Neural cell (in vitro differentiated cells): ENCODE measurements at regions not wholly inside any gene's neighbourhood (a gene's known extent, or its start where the extent isn't known, plus 50 kb on each side); places are given as distances from the start of the nearest gene placed in this dataset.

ENCODE experiments used
- H2AFZ ChIP-seq: fragments of 200-600, 300-800 bp; sonication (generic), shearing (Covaris generic); 2 replicates; pipeline ENCODE4 v1.6.0; 2014; ENCODE audit warnings: low read depth, mild to moderate bottlenecking, antibody characterized with exemption, low read length, moderate library complexity
- H3F3A ChIP-seq: fragments of 200-600 bp; shearing (Covaris generic); 2 replicates; pipeline ENCODE4 v1.6.1; 2016; ENCODE audit warnings: mild to moderate bottlenecking, moderate library complexity, mixed read lengths, antibody characterized with exemption, low read length; ENCODE audit not compliant: insufficient read depth, poor library complexity, severe bottlenecking
- H3K27ac ChIP-seq: fragments of 200-600, 300-800 bp; sonication (generic), shearing (Covaris generic); 2 replicates; pipeline ENCODE4 v1.5.1; 2014; ENCODE audit warnings: mild to moderate bottlenecking, low read length, moderate library complexity
- H3K27me3 ChIP-seq: fragments of 300-800, 200-600 bp; sonication (generic), shearing (Covaris generic); 2 replicates; pipeline ENCODE4 v1.6.0; 2014; ENCODE audit warnings: mild to moderate bottlenecking, low read depth, low read length, moderate library complexity; ENCODE audit not compliant: insufficient read depth
- H3K36me3 ChIP-seq: fragments of 300-800, 200-600 bp; sonication (generic), shearing (Covaris generic); 2 replicates; pipeline ENCODE4 v1.5.1; 2014; ENCODE audit warnings: mild to moderate bottlenecking, antibody characterized with exemption, low read length, moderate library complexity; ENCODE audit not compliant: insufficient read depth
- H3K4me2 ChIP-seq: fragments of 300-800, 200-600 bp; sonication (generic), shearing (Covaris generic); 2 replicates; pipeline ENCODE4 v1.6.0; 2014; ENCODE audit warnings: mild to moderate bottlenecking, low read length
- H3K4me3 ChIP-seq: fragments of 300-800, 200-600 bp; sonication (generic), shearing (Covaris generic); 2 replicates; pipeline ENCODE4 v1.5.1; 2014; ENCODE audit warnings: mild to moderate bottlenecking, low read length, moderate library complexity
- H3K79me2 ChIP-seq: fragments of 200-600 bp; shearing (Covaris generic); replicated peaks from 2 replicates; pipeline ENCODE4 v1.6.0; 2014; ENCODE audit warnings: mild to moderate bottlenecking, low read length, moderate library complexity; ENCODE audit not compliant: insufficient read depth
- H3K9ac ChIP-seq: fragments of 300-800, 200-600 bp; sonication (generic), shearing (Covaris generic); 2 replicates; pipeline ENCODE4 v1.6.1; 2016; ENCODE audit warnings: mild to moderate bottlenecking, low read length, mixed read lengths
- H3K9me2 ChIP-seq: fragments of 200-600 bp; shearing (Covaris generic); 2 replicates; pipeline ENCODE4 v1.6.1; 2016; ENCODE audit warnings: mild to moderate bottlenecking, low read length, mixed read lengths; ENCODE audit not compliant: insufficient read depth
- H3K9me3 ChIP-seq: fragments of 200-600, 300-800 bp; sonication (generic), shearing (Covaris generic); 2 replicates; pipeline ENCODE4 v1.6.1; 2016; ENCODE audit warnings: mild to moderate bottlenecking, mixed run types, low read length, moderate library complexity, mixed read lengths
- H4K20me1 ChIP-seq: fragments of 200-600 bp; shearing (Covaris generic); 2 replicates; pipeline ENCODE4 v1.6.1; 2016; ENCODE audit warnings: mild to moderate bottlenecking, mixed run types; ENCODE audit not compliant: insufficient read depth
- EP300 ChIP-seq: fragments of 450-650 bp; conservative IDR thresholded peaks from 2 replicates; pipeline ENCODE4 v1.6.1; 2014; ENCODE audit warnings: antibody characterized with exemption, mild to moderate bottlenecking, moderate library complexity; ENCODE audit not compliant: poor library complexity, severe bottlenecking
- EZH2 ChIP-seq: fragments of 200-600, 300-800 bp; shearing (Covaris generic), sonication (generic); IDR thresholded peaks from 2 replicates; pipeline ENCODE4 v1.6.1; 2014; ENCODE audit warnings: antibody characterized with exemption, low read length, borderline replicate concordance, mild to moderate bottlenecking; ENCODE audit not compliant: insufficient read depth, poor library complexity, severe bottlenecking
- MXI1 ChIP-seq: fragments of 450-650 bp; conservative IDR thresholded peaks from 2 replicates; pipeline ENCODE4 v1.6.1; 2014; ENCODE audit warnings: antibody characterized with exemption, mild to moderate bottlenecking; ENCODE audit not compliant: poor library complexity, severe bottlenecking
- POLR2AphosphoS5 ChIP-seq: IDR thresholded peaks from 2 replicates; pipeline ENCODE4 v1.6.1; 2012
- RAD21 ChIP-seq: fragments of 450-650 bp; conservative IDR thresholded peaks from 2 replicates; pipeline ENCODE4 v1.6.1; 2014; ENCODE audit warnings: antibody characterized with exemption, mild to moderate bottlenecking, moderate library complexity
- SMC3 ChIP-seq: fragments of 450-650 bp; conservative IDR thresholded peaks from 2 replicates; pipeline ENCODE4 v1.6.1; 2014; ENCODE audit warnings: antibody characterized with exemption, mild to moderate bottlenecking, moderate library complexity; ENCODE audit not compliant: poor library complexity
- TAF1 ChIP-seq: IDR thresholded peaks from 2 replicates; pipeline ENCODE4 v1.6.1; 2012; ENCODE audit warnings: low read depth
- TF ChIP-seq, protein P1 (sequence below): fragments of 450-650 bp; IDR thresholded peaks from 2 replicates; pipeline ENCODE4 v1.5.1; 2014; ENCODE audit warnings: antibody characterized with exemption, mild to moderate bottlenecking, moderate library complexity; ENCODE audit not compliant: poor library complexity, severe bottlenecking
- TF ChIP-seq, protein P2 (sequence below): IDR thresholded peaks from 2 replicates; pipeline ENCODE4 v1.6.1; 2012; ENCODE audit warnings: borderline replicate concordance

DNA sequence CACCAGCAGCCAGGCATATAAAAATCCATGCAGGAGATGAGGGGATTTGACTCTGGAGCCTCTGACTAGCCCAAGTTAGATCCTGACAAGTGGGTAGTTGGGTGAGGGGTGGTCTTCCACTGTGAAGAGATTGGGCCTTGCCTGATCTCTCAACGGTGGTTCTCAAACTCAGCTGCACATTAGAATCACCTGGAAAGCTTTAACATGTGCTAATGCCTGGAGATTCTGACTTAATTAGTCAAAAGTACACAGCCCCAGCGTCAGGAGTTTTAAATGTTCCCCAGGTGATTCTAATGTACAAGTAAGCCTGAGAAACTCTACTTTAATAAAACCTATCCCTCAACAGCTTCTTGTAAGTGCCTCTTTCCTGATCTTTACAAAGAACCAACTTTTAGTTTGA is 57.5 kb downstream of the GCNT4 start:
- no peaks in the 10 kb centered on the region for H3K36me3 ChIP-seq
- H3K9me3 ChIP-seq: no peaks in the 10 kb centered on the region
- no peak overlapping the region for H3K4me3 ChIP-seq
- H3K9ac ChIP-seq: no peak overlapping the region
- H4K20me1 ChIP-seq: no peaks in the 10 kb centered on the region
- TF ChIP-seq TAF1 (no peak), MXI1 (no peak), EP300 (no peak), EZH2 (no peak), POLR2AphosphoS5 (no peak), RAD21 (no peak), SMC3 (no peak)
- TF ChIP-seq, protein P1, sequence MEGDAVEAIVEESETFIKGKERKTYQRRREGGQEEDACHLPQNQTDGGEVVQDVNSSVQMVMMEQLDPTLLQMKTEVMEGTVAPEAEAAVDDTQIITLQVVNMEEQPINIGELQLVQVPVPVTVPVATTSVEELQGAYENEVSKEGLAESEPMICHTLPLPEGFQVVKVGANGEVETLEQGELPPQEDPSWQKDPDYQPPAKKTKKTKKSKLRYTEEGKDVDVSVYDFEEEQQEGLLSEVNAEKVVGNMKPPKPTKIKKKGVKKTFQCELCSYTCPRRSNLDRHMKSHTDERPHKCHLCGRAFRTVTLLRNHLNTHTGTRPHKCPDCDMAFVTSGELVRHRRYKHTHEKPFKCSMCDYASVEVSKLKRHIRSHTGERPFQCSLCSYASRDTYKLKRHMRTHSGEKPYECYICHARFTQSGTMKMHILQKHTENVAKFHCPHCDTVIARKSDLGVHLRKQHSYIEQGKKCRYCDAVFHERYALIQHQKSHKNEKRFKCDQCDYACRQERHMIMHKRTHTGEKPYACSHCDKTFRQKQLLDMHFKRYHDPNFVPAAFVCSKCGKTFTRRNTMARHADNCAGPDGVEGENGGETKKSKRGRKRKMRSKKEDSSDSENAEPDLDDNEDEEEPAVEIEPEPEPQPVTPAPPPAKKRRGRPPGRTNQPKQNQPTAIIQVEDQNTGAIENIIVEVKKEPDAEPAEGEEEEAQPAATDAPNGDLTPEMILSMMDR: no peak
- TF ChIP-seq, protein P2, sequence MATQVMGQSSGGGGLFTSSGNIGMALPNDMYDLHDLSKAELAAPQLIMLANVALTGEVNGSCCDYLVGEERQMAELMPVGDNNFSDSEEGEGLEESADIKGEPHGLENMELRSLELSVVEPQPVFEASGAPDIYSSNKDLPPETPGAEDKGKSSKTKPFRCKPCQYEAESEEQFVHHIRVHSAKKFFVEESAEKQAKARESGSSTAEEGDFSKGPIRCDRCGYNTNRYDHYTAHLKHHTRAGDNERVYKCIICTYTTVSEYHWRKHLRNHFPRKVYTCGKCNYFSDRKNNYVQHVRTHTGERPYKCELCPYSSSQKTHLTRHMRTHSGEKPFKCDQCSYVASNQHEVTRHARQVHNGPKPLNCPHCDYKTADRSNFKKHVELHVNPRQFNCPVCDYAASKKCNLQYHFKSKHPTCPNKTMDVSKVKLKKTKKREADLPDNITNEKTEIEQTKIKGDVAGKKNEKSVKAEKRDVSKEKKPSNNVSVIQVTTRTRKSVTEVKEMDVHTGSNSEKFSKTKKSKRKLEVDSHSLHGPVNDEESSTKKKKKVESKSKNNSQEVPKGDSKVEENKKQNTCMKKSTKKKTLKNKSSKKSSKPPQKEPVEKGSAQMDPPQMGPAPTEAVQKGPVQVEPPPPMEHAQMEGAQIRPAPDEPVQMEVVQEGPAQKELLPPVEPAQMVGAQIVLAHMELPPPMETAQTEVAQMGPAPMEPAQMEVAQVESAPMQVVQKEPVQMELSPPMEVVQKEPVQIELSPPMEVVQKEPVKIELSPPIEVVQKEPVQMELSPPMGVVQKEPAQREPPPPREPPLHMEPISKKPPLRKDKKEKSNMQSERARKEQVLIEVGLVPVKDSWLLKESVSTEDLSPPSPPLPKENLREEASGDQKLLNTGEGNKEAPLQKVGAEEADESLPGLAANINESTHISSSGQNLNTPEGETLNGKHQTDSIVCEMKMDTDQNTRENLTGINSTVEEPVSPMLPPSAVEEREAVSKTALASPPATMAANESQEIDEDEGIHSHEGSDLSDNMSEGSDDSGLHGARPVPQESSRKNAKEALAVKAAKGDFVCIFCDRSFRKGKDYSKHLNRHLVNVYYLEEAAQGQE: no peak
- H3F3A ChIP-seq: no peaks in the 10 kb centered on the region
- no peak overlapping the region for H3K27ac ChIP-seq
- H3K4me2 ChIP-seq: no peak overlapping the region
- H3K27me3 ChIP-seq: no peaks in the 10 kb centered on the region
- no peak overlapping the region for H2AFZ ChIP-seq
- no peaks in the 10 kb centered on the region for H3K9me2 ChIP-seq
- H3K79me2 ChIP-seq: no peaks in the 10 kb centered on the region

DNA sequence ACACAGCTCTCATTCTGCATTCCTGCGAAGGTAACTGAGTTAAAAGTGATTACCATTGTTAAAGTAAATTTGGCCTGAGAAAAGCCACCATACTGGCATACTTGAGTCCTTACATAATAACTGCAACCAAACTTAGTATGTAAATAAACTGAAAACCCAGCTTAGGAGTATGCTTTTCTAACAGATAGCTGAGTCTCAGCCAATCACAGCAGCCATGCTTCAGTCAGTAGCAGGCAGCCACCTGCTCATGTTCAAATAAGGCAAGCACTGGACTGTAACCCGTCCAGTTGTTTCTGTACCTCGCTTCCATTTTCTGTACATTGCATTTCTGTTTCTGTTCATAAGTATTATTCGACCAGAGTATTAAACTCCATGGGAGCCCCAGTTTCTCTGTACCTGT is 58.6 kb downstream of the GCNT4 start:
- H3K36me3 ChIP-seq: no peaks in the 10 kb centered on the region
- H3K9me3 ChIP-seq: no peaks in the 10 kb centered on the region
- no peak overlapping the region for H2AFZ ChIP-seq
- H3K9me2 ChIP-seq: no peaks in the 10 kb centered on the region
- H3K4me2 ChIP-seq: no peak overlapping the region
- H3K9ac ChIP-seq: no peak overlapping the region
- no peak overlapping the region for H3K4me3 ChIP-seq
- TF ChIP-seq, protein P2: no peak
- TF ChIP-seq TAF1 (no peak), SMC3 (no peak), POLR2AphosphoS5 (no peak), RAD21 (no peak), MXI1 (no peak), EZH2 (no peak), EP300 (no peak)
- TF ChIP-seq, protein P1: no peak
- H4K20me1 ChIP-seq: no peaks in the 10 kb centered on the region
- no peaks in the 10 kb centered on the region for H3K79me2 ChIP-seq
- no peaks in the 10 kb centered on the region for H3F3A ChIP-seq
- H3K27ac ChIP-seq: no peak overlapping the region
- H3K27me3 ChIP-seq: no peaks in the 10 kb centered on the region
